ENCODE measurements at regions not wholly inside any gene's neighbourhood (a gene's known extent, or its start where the extent isn't known, plus 50 kb on each side); places are given as distances from the start of the nearest gene placed in this dataset.
"Not testable (repeated sequence)": the region's sequence is repeated elsewhere in the genome, so short reads cannot be mapped to it uniquely, and the experiment has no call there.

GRCh38 chr2:20499387-20499786, 52.5 kb downstream of the RHOB start:
- WGBS (ENCODE audit: insufficient coverage), result 81% methylated on average over 2 of the region's 2 CpGs
- no peaks in the 10 kb centered on the region for H3K4me1 ChIP-seq (ENCODE audit: control insufficient read depth, insufficient read depth, low read length)
- no peaks in the 10 kb centered on the region for H3K4me1 Mint-ChIP-seq
- H3K27me3 ChIP-seq (ENCODE audit: control insufficient read depth, insufficient read depth, low read length), result no peaks in the 10 kb centered on the region
- intact Hi-C loops (cut with micrococcal nuclease), result no loop called here
- H3K27ac ChIP-seq (ENCODE audit: low read length), result no peak overlapping the region
- DNase-seq (no peak), ATAC-seq (no peak)
- no peak overlapping the region for H3K4me3 ChIP-seq (ENCODE audit: low read length)
- H3K9me3 Mint-ChIP-seq, result no peaks in the 10 kb centered on the region
- H3K27me3 Mint-ChIP-seq (ENCODE audit: low read depth in 2 of 2), result peaks cover 0 to 7% of the 10 kb centered on the region in 2 donors
- TF ChIP-seq, protein P1, sequence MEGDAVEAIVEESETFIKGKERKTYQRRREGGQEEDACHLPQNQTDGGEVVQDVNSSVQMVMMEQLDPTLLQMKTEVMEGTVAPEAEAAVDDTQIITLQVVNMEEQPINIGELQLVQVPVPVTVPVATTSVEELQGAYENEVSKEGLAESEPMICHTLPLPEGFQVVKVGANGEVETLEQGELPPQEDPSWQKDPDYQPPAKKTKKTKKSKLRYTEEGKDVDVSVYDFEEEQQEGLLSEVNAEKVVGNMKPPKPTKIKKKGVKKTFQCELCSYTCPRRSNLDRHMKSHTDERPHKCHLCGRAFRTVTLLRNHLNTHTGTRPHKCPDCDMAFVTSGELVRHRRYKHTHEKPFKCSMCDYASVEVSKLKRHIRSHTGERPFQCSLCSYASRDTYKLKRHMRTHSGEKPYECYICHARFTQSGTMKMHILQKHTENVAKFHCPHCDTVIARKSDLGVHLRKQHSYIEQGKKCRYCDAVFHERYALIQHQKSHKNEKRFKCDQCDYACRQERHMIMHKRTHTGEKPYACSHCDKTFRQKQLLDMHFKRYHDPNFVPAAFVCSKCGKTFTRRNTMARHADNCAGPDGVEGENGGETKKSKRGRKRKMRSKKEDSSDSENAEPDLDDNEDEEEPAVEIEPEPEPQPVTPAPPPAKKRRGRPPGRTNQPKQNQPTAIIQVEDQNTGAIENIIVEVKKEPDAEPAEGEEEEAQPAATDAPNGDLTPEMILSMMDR (IDR thresholded peaks at IDR 0.05), result no peak
- H3K9me3 ChIP-seq (ENCODE audit: control insufficient read depth, insufficient read depth, low read length), result no peaks in the 10 kb centered on the region
- H3K4me3 Mint-ChIP-seq, result no peak overlapping the region
- no peaks in the 10 kb centered on the region for H3K36me3 Mint-ChIP-seq
- no peaks in the 10 kb centered on the region for H3K36me3 ChIP-seq (ENCODE audit: control insufficient read depth, insufficient read depth, low read length)
- no peak overlapping the region for H3K27ac Mint-ChIP-seq

- Histone ChIP-seq H3K4me3 (ENCODE audit: low read length) (no peak overlapping the region), H3K4me1 (ENCODE audit: control insufficient read depth, insufficient read depth, low read length) (no peaks in the 10 kb centered on the region), H3K27me3 (ENCODE audit: control insufficient read depth, insufficient read depth, low read length) (no peaks in the 10 kb centered on the region), H3K9me3 (ENCODE audit: control insufficient read depth, insufficient read depth, low read length) (no peaks in the 10 kb centered on the region), H3K36me3 (ENCODE audit: control insufficient read depth, insufficient read depth, low read length) (no peaks in the 10 kb centered on the region), H3K27ac (ENCODE audit: low read length) (no peak overlapping the region)
- TF ChIP-seq, protein P1 (IDR thresholded peaks at IDR 0.05), result no peak
- peaks cover 0 to 6% of the 10 kb centered on the region in 2 donors for H3K4me1 Mint-ChIP-seq
- DNase-seq (no peak), ATAC-seq (no peak)
- WGBS (ENCODE audit: insufficient coverage), result 74% methylated on average over 1 of the region's 4 CpGs
- intact Hi-C loops (cut with micrococcal nuclease), result no loop called here
- H3K36me3 Mint-ChIP-seq, result no peaks in the 10 kb centered on the region
- H3K4me3 Mint-ChIP-seq, result no peak overlapping the region
- no peak overlapping the region for H3K27ac Mint-ChIP-seq
- H3K27me3 Mint-ChIP-seq (ENCODE audit: low read depth in 2 of 2), result peaks cover 0 to 7% of the 10 kb centered on the region in 2 donors
- no peaks in the 10 kb centered on the region for H3K9me3 Mint-ChIP-seq
These were observed 55.1 kb downstream of the RHOB start for GRCh38 chr2:20501974-20502373.

DNA sequence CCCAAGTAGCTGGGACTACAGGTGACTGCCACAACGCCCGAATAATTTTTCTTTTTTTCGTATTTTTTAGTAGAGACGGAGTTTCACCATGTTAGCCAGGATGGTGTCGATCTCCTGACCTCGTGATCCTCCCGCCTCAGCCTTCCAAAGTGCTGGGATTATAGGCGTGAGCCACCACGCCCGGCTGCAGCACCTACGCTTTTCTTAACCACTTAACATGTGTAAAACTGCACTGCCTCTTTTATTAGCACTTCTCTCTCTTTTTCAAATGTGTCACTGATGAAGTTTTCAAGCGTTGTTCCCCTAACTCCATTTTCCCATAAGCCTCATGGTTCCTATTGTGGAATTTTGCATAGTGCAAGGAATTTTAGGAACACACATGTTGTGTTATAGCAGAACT, 55.6 kb downstream of the RHOB start:
- H3K27me3 Mint-ChIP-seq (ENCODE audit: low read depth in 2 of 2), result not testable (repeated sequence)
- 92% methylated on average over 11 of the region's 12 CpGs for WGBS (ENCODE audit: insufficient coverage)

DNA sequence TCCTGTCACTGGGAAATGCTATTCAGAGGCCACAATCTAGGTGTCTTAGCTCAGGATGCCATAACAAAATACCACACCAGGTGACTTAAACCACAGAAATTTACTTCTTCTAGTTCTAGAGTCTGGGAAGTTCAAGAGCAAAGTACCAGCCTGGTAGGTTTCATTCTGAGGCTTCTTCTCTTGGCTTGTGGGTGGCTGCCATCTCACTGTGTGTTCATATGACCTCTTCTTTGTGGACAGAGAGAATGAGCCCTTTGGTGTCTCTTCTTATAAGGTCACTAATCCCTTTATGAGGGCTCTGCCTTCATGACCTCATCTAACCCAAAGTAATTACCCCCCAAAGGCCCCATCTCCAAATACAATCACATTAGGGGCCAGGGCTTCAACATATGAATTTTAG, 57.3 kb downstream of the RHOB start:
- no peaks in the 10 kb centered on the region for H3K9me3 ChIP-seq (ENCODE audit: control insufficient read depth, insufficient read depth, low read length)
- no peak overlapping the region for H3K4me3 ChIP-seq (ENCODE audit: low read length)
- ATAC-seq (no peak), DNase-seq (no peak)
- Mint-ChIP-seq H3K27me3 (ENCODE audit: low read depth in 2 of 2) (peaks cover 0 to 7% of the 10 kb centered on the region in 2 donors), H3K9me3 (no peaks in the 10 kb centered on the region), H3K27ac (no peak overlapping the region), H3K4me1 (peaks cover 0 to 8% of the 10 kb centered on the region in 2 donors), H3K4me3 (no peak overlapping the region), H3K36me3 (no peaks in the 10 kb centered on the region)
- no peaks in the 10 kb centered on the region for H3K4me1 ChIP-seq (ENCODE audit: control insufficient read depth, insufficient read depth, low read length)
- H3K36me3 ChIP-seq (ENCODE audit: control insufficient read depth, insufficient read depth, low read length), result no peaks in the 10 kb centered on the region
- no peaks in the 10 kb centered on the region for H3K27me3 ChIP-seq (ENCODE audit: control insufficient read depth, insufficient read depth, low read length)
- TF ChIP-seq, protein P1 (IDR thresholded peaks at IDR 0.05), result no peak
- intact Hi-C loops (cut with micrococcal nuclease), result no loop called here
- H3K27ac ChIP-seq (ENCODE audit: low read length), result no peak overlapping the region

More for the DNA sequence above, 55.6 kb downstream of the RHOB start:
- H3K27ac Mint-ChIP-seq; H3K4me1 Mint-ChIP-seq; H3K9me3 Mint-ChIP-seq; H3K36me3 Mint-ChIP-seq; H3K4me3 ChIP-seq (ENCODE audit: low read length); H3K9me3 ChIP-seq (ENCODE audit: control insufficient read depth, insufficient read depth, low read length); H3K27me3 ChIP-seq (ENCODE audit: control insufficient read depth, insufficient read depth, low read length); H3K4me1 ChIP-seq (ENCODE audit: control insufficient read depth, insufficient read depth, low read length); H3K4me3 Mint-ChIP-seq; H3K27ac ChIP-seq (ENCODE audit: low read length); intact Hi-C loops (cut with micrococcal nuclease); DNase-seq; H3K36me3 ChIP-seq (ENCODE audit: control insufficient read depth, insufficient read depth, low read length); ATAC-seq: not testable (repeated sequence)
